HG02840 (cell line): ENCODE measurements at regions not wholly inside any gene's neighbourhood (a gene's known extent, or its start where the extent isn't known, plus 50 kb on each side); places are given as distances from the start of the nearest gene placed in this dataset.

Experiments
- ATAC-seq: cut with Tn5 transposase; IDR thresholded peaks from one replicate; pipeline ENCODE4 v1.9.1; 2021; ENCODE audit warnings: mild to moderate bottlenecking, moderate library complexity, moderate number of reproducible peaks; ENCODE audit not compliant: unreplicated experiment, low FRiP score

- ATAC-seq = no peak
Measured at GRCh38 chr7:95669513-95669912, 73.2 kb upstream of the PDK4 start.

- no peak for ATAC-seq
Measured at GRCh38 chr7:95668504-95669018, 72.2 kb upstream of the PDK4 start.

GRCh38 chr7:95662987-95663386, 66.7 kb upstream of the PDK4 start:
- no peak for ATAC-seq

GRCh38 chr7:95660023-95660434, 63.7 kb upstream of the PDK4 start:
- no peak for ATAC-seq

GRCh38 chr7:95658676-95659075, 62.4 kb upstream of the PDK4 start:
- ATAC-seq = no peak

GRCh38 chr7:95649546-95649945, 53.2 kb upstream of the PDK4 start:
- ATAC-seq = no peak

GRCh38 chr7:95646350-95646749, 50.0 kb upstream of the PDK4 start:
- no peak for ATAC-seq
